GM18520 (cell line): ENCODE measurements at regions not wholly inside any gene's neighbourhood (a gene's known extent, or its start where the extent isn't known, plus 50 kb on each side); places are given as distances from the start of the nearest gene placed in this dataset.

Source experiments
- ATAC-seq: cut with Tn5 transposase; IDR thresholded peaks from one replicate; pipeline ENCODE4 v1.9.1; 2021; ENCODE audit not compliant: unreplicated experiment

GRCh38 chr5:120738568-120738967 lies 274.5 kb downstream of the PRR16 start:
- ATAC-seq: no peak

GRCh38 chr5:120740989-120741388 lies 276.9 kb downstream of the PRR16 start:
- ATAC-seq: no peak

- ATAC-seq: no peak
These were observed 284.4 kb downstream of the PRR16 start for GRCh38 chr5:120748474-120748873.

- ATAC-seq: no peak
These were observed 285.6 kb downstream of the PRR16 start for GRCh38 chr5:120749737-120750136.

- ATAC-seq: no peak
These were observed 295.5 kb downstream of the PRR16 start for GRCh38 chr5:120759587-120759986.

- ATAC-seq: no peak
These were observed 297.9 kb downstream of the PRR16 start for GRCh38 chr5:120761986-120762385.

GRCh38 chr5:120765189-120765588 lies 301.1 kb downstream of the PRR16 start:
- ATAC-seq: no peak

- ATAC-seq: no peak
These were observed 303.2 kb downstream of the PRR16 start for GRCh38 chr5:120767178-120767820.

GRCh38 chr5:120769312-120769872 lies 305.3 kb downstream of the PRR16 start:
- ATAC-seq: no peak

- ATAC-seq: no peak
These were observed 307.1 kb downstream of the PRR16 start for GRCh38 chr5:120771202-120771601.

GRCh38 chr5:120778491-120779484 lies 314.7 kb downstream of the PRR16 start:
- ATAC-seq: no peak

- ATAC-seq: no peak
These were observed 315.6 kb downstream of the PRR16 start for GRCh38 chr5:120779674-120780073.

- ATAC-seq: no peak
These were observed 324.4 kb downstream of the PRR16 start for GRCh38 chr5:120788481-120788880.

- no peak for ATAC-seq
These were observed 325.8 kb downstream of the PRR16 start for GRCh38 chr5:120789918-120790317.

- no peak for ATAC-seq
These were observed 326.2 kb downstream of the PRR16 start for GRCh38 chr5:120790339-120790738.

- ATAC-seq: no peak
These were observed 328.4 kb downstream of the PRR16 start for GRCh38 chr5:120792477-120792876.

- ATAC-seq: no peak
These were observed 330.0 kb downstream of the PRR16 start for GRCh38 chr5:120794121-120794520.

- no peak for ATAC-seq
These were observed 339.2 kb downstream of the PRR16 start for GRCh38 chr5:120803282-120803681.

- ATAC-seq: no peak
These were observed 341.0 kb downstream of the PRR16 start for GRCh38 chr5:120805131-120805530.

GRCh38 chr5:120806202-120806601 lies 342.1 kb downstream of the PRR16 start:
- no peak for ATAC-seq

GRCh38 chr5:120808135-120808534 lies 344.0 kb downstream of the PRR16 start:
- no peak for ATAC-seq

GRCh38 chr5:120808606-120809005 lies 344.5 kb downstream of the PRR16 start:
- no peak for ATAC-seq
